ENCODE measurements at regions not wholly inside any gene's neighbourhood (a gene's known extent, or its start where the extent isn't known, plus 50 kb on each side); places are given as distances from the start of the nearest gene placed in this dataset.
A peak's percentile ranks its signal among the peaks of the same experiment; 100 is the strongest.

- no peaks in the 10 kb centered on the region for H3K27me3 ChIP-seq (ENCODE audit: insufficient read depth, poor library complexity, severe bottlenecking)
- no peak overlapping the region for H3K27ac ChIP-seq (replicated peaks)
- DNase-seq (ENCODE audit: low read depth in 1 of 2, low spot score in 1 of 2), result no peak
- H3K4me3 ChIP-seq (replicated peaks; ENCODE audit: insufficient read depth, low read length), result no peak overlapping the region
- TF ChIP-seq SPI1 (IDR thresholded peaks at IDR 0.05; ENCODE audit: borderline replicate concordance, low read depth), result no peak
- TF ChIP-seq POLR2AphosphoS5 (IDR thresholded peaks at IDR 0.05; ENCODE audit: low read depth), result no peak
- TF ChIP-seq, protein P1, sequence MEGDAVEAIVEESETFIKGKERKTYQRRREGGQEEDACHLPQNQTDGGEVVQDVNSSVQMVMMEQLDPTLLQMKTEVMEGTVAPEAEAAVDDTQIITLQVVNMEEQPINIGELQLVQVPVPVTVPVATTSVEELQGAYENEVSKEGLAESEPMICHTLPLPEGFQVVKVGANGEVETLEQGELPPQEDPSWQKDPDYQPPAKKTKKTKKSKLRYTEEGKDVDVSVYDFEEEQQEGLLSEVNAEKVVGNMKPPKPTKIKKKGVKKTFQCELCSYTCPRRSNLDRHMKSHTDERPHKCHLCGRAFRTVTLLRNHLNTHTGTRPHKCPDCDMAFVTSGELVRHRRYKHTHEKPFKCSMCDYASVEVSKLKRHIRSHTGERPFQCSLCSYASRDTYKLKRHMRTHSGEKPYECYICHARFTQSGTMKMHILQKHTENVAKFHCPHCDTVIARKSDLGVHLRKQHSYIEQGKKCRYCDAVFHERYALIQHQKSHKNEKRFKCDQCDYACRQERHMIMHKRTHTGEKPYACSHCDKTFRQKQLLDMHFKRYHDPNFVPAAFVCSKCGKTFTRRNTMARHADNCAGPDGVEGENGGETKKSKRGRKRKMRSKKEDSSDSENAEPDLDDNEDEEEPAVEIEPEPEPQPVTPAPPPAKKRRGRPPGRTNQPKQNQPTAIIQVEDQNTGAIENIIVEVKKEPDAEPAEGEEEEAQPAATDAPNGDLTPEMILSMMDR (IDR thresholded peaks at IDR 0.05; ENCODE audit: insufficient read depth, low read length), result no peak
- TF ChIP-seq REST (IDR thresholded peaks at IDR 0.05; ENCODE audit: insufficient replicate concordance, low read depth), result no peak
- TF ChIP-seq GABPA (IDR thresholded peaks at IDR 0.05; ENCODE audit: low read depth), result no peak
Observed at GRCh38 chr6:76472858-76473257, 400.4 kb upstream of the IMPG1 start.

DNA sequence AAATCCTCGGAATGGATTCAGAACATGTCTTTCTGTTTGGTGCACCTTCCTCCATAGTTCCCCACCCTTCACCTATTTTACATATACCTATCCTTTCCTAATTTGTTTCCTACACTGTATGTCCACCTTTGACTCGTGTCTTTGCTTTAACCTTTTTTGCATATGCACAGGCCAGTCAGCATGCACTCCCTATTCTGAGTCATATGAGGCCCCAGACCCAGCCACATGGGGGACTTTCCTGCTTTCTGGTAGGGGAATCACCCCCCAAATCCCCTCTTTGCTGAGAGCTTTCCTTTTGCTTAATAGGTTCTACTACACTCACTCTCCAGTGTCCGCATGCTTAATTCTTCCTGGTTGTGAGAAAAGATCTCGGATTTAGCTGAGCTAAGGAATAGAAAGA, 393.8 kb upstream of the IMPG1 start:
- no peaks in the 10 kb centered on the region for H3K27me3 ChIP-seq (ENCODE audit: insufficient read depth, poor library complexity, severe bottlenecking)
- TF ChIP-seq, protein P1 (IDR thresholded peaks at IDR 0.05; ENCODE audit: insufficient read depth, low read length), result no peak
- no peak for TF ChIP-seq GABPA (IDR thresholded peaks at IDR 0.05; ENCODE audit: low read depth)
- TF ChIP-seq REST (IDR thresholded peaks at IDR 0.05; ENCODE audit: insufficient replicate concordance, low read depth), result no peak
- no peak for TF ChIP-seq SPI1 (IDR thresholded peaks at IDR 0.05; ENCODE audit: borderline replicate concordance, low read depth)
- TF ChIP-seq POLR2AphosphoS5 (IDR thresholded peaks at IDR 0.05; ENCODE audit: low read depth), result no peak
- no peak for DNase-seq (ENCODE audit: low read depth in 1 of 2, low spot score in 1 of 2)
- no peak overlapping the region for H3K27ac ChIP-seq (replicated peaks)
- H3K4me3 ChIP-seq (replicated peaks; ENCODE audit: insufficient read depth, low read length), result no peak overlapping the region

- Histone ChIP-seq H3K27ac (replicated peaks) (no peak overlapping the region), H3K4me3 (replicated peaks; ENCODE audit: insufficient read depth, low read length) (no peak overlapping the region)
- no peak for DNase-seq (ENCODE audit: low read depth in 1 of 2, low spot score in 1 of 2)
Observed at GRCh38 chr6:76465410-76465809, 392.9 kb upstream of the IMPG1 start.

GRCh38 chr6:76453270-76453669, 380.8 kb upstream of the IMPG1 start:
- Histone ChIP-seq H3K27ac (replicated peaks) (no peak overlapping the region), H3K27me3 (ENCODE audit: insufficient read depth, poor library complexity, severe bottlenecking) (no peaks in the 10 kb centered on the region), H3K4me3 (replicated peaks; ENCODE audit: insufficient read depth, low read length) (no peak overlapping the region)
- DNase-seq (ENCODE audit: low read depth in 1 of 2, low spot score in 1 of 2), result no peak
- TF ChIP-seq REST (IDR thresholded peaks at IDR 0.05; ENCODE audit: insufficient replicate concordance, low read depth) (no peak), GABPA (IDR thresholded peaks at IDR 0.05; ENCODE audit: low read depth) (no peak), SPI1 (IDR thresholded peaks at IDR 0.05; ENCODE audit: borderline replicate concordance, low read depth) (no peak), POLR2AphosphoS5 (IDR thresholded peaks at IDR 0.05; ENCODE audit: low read depth) (no peak)
- TF ChIP-seq, protein P1 (IDR thresholded peaks at IDR 0.05; ENCODE audit: insufficient read depth, low read length), result no peak

More at GRCh38 chr6:76465410-76465809, 392.9 kb upstream of the IMPG1 start:
- H3K27me3 ChIP-seq (ENCODE audit: insufficient read depth, poor library complexity, severe bottlenecking), result no peaks in the 10 kb centered on the region
- TF ChIP-seq SPI1 (IDR thresholded peaks at IDR 0.05; ENCODE audit: borderline replicate concordance, low read depth), result peak; percentile 96
- TF ChIP-seq, protein P1 (IDR thresholded peaks at IDR 0.05; ENCODE audit: insufficient read depth, low read length), result no peak

Data from HL-60 (cell line).